ENCODE measurements at regions not wholly inside any gene's neighbourhood (a gene's known extent, or its start where the extent isn't known, plus 50 kb on each side); places are given as distances from the start of the nearest gene placed in this dataset.
"Not testable (repeated sequence)": the region's sequence is repeated elsewhere in the genome, so short reads cannot be mapped to it uniquely, and the experiment has no call there.

GRCh38 chr2:88802026-88802425, 110.6 kb downstream of the RPIA start:
- DNase-seq: not testable (repeated sequence)

- no peak for DNase-seq
These were observed 115.9 kb downstream of the RPIA start for GRCh38 chr2:88807237-88807962.

DNA sequence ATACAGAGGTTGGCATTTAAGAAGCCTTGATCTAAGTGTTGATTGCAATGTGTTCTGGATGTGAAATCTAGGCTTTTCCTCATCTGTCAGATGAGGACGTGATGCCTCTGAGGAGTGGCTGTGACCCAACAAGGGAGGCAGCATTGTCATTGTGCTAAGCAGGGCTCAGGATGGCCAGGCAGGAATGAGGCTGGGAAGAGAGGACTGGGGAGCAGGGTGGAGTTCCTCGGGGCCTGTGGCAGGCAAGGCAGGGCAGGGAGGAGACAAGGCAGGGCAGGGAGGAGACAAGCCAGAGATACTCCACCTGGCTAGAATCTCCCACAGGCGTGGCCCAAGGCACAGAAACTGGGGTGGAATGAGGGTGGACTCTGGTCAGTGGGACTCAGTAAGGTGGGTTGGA, 116.6 kb downstream of the RPIA start:
- DNase-seq: no peak

- DNase-seq: no peak
These were observed 117.2 kb downstream of the RPIA start for GRCh38 chr2:88808652-88809051.

GRCh38 chr2:88809216-88809615, 117.7 kb downstream of the RPIA start:
- DNase-seq: no peak

DNA sequence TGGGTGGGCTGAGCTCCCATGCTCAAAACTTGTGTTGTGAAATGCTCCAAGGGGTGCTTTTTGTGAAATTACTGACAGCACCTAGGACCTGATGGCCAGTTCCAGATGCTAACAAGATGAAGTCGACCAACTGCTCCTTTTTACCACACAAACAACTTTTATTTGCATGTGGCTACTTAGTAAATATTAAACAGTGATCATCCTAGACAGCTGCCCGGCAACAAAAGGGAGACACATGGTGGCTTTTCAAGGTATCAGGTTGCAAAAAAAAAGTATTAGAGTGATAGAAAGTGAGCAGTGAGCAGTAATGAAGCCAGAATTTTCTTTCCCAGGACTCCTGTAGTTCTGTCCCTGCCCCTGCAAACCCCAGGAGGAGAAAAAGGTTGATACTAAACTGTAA, 118.5 kb downstream of the RPIA start:
- no peak for DNase-seq

- DNase-seq: no peak
These were observed 119.0 kb downstream of the RPIA start for GRCh38 chr2:88810488-88810887.

DNA sequence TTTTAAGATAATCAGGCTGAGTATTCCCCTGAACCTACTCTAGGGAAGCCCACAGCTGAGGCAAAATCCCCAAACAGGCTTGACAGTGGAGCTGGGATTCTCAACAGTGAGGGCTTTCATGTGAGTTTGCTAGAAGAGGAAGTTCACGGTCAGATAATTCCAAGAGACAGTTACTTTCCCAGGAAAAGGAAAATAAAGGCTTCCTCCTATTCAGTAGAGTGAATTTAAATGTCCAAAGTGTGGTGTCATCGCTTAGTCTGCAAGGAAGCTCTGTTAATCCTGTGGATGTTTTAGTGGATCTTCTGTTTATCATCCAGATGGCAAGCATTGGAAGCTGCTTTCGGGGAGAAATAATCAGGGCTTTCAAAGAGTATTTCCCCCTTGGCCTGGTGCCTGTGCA, 119.8 kb downstream of the RPIA start:
- DNase-seq: no peak

GRCh38 chr2:88811681-88812080, 120.2 kb downstream of the RPIA start:
- DNase-seq: no peak

DNA sequence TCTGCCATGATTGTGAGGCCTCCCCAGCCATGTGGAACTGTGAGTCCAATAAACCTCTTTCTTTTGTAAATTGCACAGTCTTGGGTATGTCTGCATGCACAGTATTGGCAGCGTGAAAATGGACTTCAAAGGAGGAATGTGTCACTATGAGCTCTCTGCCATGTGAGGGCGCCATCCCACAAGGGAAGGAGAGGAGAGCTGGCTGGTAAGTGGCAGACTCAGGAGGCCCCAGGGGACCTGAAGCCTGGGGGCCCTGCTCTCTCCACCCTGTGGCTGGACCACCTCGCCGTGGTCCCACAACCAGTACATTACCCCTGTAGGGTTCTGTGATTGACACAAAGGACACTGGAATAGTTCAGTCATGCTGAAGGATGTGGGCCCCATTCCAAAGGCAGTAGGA, 122.1 kb downstream of the RPIA start:
- DNase-seq: no peak

- no peak for DNase-seq
These were observed 123.8 kb downstream of the RPIA start for GRCh38 chr2:88815282-88815681.

- no peak for DNase-seq
These were observed 124.2 kb downstream of the RPIA start for GRCh38 chr2:88815697-88816096.

DNA sequence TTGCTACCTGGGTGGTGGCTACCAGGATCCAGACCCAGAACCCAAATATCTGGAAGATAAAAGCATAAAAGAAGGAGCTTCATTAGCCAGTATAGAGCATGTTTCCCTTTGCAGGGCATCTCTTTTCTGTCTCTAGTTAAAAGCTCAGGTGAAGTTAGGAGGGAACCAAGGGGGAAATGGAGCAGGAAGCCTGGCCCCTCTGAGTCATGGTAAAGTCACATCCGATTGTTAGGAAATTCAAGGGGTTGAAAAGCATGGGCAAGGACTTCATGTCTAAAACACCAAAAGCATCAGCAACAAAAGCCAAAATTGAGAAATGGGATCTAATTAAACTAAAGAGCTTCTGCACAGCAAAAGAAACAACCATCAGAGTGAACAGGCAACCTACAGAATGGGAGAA, 126.9 kb downstream of the RPIA start:
- no peak for DNase-seq

DNA sequence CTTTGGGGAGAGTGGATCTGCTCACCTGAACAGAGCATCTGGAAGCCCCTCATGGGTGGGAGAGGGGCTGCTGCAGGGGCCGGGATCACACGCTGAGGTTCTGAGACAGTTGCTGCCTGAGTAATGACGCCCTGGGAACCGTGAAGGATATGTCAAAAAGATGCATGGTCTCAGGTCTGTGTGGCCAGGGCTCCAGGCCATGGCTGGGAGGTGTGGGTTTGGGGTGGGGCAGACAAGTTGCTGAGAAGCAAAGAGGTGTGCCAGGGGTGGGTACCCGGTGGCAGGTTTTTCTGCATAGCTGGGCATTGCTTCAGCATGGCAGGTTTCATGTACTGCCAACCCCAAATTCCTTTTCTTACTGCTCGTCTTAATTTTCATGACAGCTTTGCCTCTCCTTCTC, 133.5 kb downstream of the RPIA start:
- DNase-seq: no peak

DNA sequence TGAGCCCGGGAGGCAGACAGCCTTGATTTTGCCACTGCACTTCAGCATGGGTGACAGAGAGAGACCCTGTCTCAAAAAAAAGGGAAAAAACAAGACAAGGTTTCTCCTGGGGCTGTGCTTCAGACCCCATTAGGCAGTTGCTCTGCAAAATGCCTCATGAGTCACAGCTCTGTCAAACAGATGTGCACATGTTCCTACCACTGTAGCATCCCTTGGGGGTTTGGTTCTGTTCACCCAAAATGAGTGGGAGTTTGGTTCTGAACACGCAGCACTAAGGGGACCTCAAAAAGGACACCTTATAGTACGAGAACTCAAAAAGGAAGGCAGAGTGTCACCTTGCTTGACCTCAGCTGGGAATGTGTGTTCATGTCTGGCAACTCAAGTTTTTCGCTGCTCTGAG, 134.9 kb downstream of the RPIA start:
- DNase-seq: no peak

GRCh38 chr2:88827821-88828220, 136.3 kb downstream of the RPIA start:
- no peak for DNase-seq

DNA sequence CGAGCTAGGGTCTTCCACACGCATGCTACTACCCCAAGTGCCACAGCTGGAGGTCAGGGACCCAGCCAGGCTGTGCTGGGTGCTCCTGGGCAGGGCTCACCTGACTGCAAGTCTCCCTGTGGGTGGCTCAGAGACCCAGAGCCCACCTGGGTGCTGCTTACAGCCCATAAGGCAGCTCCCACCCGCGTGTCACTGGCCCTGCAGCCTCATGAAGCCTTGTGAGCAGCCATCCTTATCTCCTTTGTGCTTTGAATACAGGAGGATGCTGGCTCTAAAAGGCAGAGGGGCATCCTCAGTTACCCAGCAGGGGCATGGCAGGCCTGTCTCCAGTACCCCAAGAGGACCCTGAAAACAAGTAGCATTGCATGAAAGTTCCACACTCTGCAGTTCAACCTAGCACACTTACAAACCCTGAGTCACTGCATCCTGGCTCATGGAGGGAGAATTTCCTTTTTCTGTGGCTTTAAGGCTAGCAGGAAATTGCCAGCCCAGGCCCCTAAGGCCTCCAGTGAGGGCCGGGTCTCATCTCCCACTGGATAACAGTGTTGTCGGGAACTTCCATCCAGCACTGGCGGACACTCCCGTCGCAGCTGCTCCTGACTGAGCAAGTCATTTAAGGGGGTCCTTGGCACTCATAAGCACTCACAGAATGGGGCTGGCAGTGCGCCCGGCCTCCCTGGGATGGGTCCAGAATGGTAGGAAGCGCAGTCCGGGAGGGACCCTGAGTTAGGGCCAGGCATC, 137.1 kb downstream of the RPIA start:
- DNase-seq: no peak

- no peak for DNase-seq
These were observed 138.4 kb downstream of the RPIA start for GRCh38 chr2:88829607-88830463.

GRCh38 chr2:88831071-88831791, 139.8 kb downstream of the RPIA start:
- DNase-seq: no peak

DNA sequence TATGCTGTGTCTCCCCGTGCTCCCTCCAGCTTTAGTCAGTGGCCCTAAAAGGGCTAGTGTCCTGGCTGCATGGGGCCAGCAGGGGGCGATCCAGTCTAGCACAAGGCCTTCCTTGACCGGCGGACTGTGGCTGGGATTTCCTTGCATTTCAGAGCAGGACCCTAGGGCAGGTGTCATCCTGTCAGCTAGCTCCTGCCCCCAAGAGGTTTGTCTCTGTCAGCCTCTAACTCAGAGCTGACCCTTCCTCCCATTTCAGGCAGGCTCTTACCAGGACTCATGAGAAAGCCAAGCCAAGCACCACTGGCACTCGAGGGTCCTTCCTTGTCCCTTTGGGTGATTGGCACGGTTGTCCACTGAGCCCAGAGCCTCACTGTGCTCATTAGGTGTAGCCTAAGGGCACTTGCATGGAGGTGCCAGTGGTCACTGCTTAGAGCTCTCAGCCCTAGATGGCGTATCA, 140.3 kb downstream of the RPIA start:
- DNase-seq: peak in 1 of 2 experiments; percentile 22

DNA sequence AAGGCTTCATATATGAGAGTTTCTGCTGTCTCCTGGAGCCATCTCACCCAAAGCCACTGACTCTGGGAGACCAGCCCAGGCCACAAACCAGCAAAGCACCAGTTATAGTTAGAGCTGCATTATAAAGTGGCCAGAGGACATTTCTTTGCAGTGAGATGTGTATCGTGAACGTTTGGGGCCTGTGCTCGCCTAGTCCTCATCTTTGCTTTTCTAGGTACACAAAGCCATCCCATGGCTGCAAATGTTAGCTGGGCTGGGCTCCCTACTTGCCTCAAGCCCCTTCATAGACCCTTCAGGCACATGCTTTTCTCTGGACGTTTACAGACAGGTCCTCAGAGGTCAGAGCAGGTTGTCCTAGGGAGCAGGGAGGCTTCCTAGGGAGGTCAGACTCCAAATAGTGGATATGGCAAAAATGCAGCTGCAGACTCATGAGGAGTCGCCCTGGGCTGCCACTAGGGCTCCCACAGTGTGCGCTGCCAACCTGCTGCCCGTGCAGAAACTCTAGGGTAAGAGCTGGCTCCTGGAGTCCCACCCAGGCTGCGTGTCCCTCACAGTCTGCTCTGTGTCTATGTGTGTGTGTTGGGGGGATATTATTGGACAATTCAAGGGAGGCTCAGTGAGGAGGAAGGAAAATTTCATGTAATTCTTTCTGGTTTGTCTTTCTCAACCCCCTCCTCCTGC, 141.0 kb downstream of the RPIA start:
- no peak for DNase-seq

DNA sequence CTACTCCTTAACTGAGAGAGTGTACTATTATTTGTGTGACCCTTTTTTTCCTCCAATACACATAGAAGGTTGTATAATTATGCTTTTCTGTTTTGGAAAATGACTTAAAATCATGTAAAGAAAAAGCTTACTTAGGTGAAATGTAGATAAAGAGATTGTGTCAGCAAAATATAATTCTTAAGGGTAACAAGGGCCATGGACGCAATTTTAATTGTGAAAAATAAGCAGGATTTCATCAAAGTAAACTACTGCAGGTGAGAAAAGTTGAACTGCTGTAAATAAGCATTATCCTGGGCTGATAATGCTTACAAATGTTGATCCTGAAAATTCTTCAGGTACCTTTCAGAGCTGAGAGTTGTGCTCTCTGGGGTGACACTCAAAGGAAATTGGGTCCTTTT, 141.5 kb downstream of the RPIA start:
- no peak for DNase-seq

All from NCI-H446 (cell line).